ENCODE measurements at regions not wholly inside any gene's neighbourhood (a gene's known extent, or its start where the extent isn't known, plus 50 kb on each side); places are given as distances from the start of the nearest gene placed in this dataset.

DNA sequence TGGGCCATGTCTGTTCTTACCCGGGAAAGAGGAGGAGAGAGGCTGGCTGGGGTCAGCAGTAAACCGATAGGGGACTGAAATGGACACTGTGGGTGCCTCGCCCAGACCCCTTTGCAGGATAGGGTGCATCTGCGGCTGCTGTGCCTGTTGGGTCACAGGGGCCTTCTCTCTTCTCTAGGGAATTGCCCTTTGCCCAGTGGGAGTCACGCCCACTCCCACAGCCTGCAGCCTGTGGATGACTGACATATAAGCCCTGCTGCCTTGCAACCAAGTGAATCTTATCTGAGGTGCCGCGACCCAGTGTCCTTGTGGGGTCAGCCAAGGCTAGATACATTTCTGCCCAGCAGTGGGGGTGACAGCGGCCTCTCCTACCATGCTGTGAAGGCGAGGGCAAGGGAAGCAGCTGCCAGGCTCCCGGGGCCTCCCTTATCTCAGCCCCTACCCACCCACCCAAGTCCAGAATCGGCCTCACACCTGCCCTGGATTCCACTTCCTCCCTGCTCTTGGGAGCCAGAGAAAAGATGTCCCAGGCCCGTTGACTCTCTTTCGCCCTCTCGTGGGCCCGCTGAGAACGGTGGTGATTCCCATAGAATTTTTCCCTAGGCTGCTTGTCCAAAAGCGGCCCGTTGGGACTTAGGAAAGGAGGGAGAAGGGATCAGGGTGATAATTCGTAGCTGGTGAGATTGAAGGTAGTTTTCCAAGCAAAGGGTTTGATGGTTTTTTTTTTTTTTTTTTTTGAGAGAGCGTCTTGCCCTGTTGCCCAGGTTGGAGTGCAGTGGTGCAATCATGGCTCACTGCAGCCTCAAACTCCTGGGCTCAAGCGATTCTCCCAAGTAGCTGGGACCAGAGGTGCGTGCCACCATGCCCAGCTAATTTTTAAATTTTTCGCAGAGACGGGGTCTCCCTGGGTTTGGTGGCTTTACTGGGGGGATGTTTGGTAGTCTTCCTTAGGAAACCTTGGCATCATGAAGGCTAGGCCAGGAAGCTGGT, 56.8 kb upstream of the SMOX start (continued):
- TF ChIP-seq GABPB1 (CRISPR knock-in tag; IDR thresholded peaks at IDR 0.05) (peak; percentile 40; the same call in 1 of the 2 replicates), ZSCAN20 (CRISPR knock-in tag; IDR thresholded peaks at IDR 0.05; ENCODE audit: borderline replicate concordance) (no peak), ZNF383 (CRISPR knock-in tag; IDR thresholded peaks at IDR 0.05; ENCODE audit: borderline replicate concordance) (no peak), NFE2 (CRISPR knock-in tag; IDR thresholded peaks at IDR 0.05) (no peak), EP300 (IDR thresholded peaks at IDR 0.05; ENCODE audit: low read depth in 2 of 2, low read length in 2 of 2) (no peak), EP300 (CRISPR knock-in tag; IDR thresholded peaks at IDR 0.05; ENCODE audit: borderline replicate concordance) (no peak), NFIB (CRISPR knock-in tag; IDR thresholded peaks at IDR 0.05; ENCODE audit: borderline replicate concordance) (no peak), ZNF720 (CRISPR knock-in tag; IDR thresholded peaks at IDR 0.05) (no peak), ZNF576 (CRISPR knock-in tag; IDR thresholded peaks at IDR 0.05) (no peak), TBL1XR1 (IDR thresholded peaks at IDR 0.05; ENCODE audit: borderline replicate concordance, low read length, partially characterized antibody) (peak; percentile 50), TAF1 (CRISPR knock-in tag; IDR thresholded peaks at IDR 0.05) (no peak), DR1 (CRISPR knock-in tag; IDR thresholded peaks at IDR 0.05) (0 out of 2 replicates have a peak, but pooled peaks have one; percentile 25)
- TF ChIP-seq, protein P1, sequence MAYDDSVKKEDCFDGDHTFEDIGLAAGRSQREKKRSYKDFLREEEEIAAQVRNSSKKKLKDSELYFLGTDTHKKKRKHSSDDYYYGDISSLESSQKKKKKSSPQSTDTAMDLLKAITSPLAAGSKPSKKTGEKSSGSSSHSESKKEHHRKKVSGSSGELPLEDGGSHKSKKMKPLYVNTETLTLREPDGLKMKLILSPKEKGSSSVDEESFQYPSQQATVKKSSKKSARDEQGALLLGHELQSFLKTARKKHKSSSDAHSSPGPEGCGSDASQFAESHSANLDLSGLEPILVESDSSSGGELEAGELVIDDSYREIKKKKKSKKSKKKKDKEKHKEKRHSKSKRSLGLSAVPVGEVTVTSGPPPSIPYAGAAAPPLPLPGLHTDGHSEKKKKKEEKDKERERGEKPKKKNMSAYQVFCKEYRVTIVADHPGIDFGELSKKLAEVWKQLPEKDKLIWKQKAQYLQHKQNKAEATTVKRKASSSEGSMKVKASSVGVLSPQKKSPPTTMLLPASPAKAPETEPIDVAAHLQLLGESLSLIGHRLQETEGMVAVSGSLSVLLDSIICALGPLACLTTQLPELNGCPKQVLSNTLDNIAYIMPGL (CRISPR knock-in tag; IDR thresholded peaks at IDR 0.05; ENCODE audit: borderline replicate concordance in 1 of 2, low read depth in 1 of 2), result peak; percentile 54 to 59; a peak in 2 of 4 replicates
- TF ChIP-seq, protein P2, sequence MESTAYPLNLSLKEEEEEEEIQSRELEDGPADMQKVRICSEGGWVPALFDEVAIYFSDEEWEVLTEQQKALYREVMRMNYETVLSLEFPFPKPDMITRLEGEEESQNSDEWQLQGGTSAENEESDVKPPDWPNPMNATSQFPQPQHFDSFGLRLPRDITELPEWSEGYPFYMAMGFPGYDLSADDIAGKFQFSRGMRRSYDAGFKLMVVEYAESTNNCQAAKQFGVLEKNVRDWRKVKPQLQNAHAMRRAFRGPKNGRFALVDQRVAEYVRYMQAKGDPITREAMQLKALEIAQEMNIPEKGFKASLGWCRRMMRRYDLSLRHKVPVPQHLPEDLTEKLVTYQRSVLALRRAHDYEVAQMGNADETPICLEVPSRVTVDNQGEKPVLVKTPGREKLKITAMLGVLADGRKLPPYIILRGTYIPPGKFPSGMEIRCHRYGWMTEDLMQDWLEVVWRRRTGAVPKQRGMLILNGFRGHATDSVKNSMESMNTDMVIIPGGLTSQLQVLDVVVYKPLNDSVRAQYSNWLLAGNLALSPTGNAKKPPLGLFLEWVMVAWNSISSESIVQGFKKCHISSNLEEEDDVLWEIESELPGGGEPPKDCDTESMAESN (CRISPR knock-in tag; conservative IDR thresholded peaks at IDR 0.05), result 0 out of 2 replicates have a peak, but pooled peaks have one; percentile 56
- TF ChIP-seq, protein P3, sequence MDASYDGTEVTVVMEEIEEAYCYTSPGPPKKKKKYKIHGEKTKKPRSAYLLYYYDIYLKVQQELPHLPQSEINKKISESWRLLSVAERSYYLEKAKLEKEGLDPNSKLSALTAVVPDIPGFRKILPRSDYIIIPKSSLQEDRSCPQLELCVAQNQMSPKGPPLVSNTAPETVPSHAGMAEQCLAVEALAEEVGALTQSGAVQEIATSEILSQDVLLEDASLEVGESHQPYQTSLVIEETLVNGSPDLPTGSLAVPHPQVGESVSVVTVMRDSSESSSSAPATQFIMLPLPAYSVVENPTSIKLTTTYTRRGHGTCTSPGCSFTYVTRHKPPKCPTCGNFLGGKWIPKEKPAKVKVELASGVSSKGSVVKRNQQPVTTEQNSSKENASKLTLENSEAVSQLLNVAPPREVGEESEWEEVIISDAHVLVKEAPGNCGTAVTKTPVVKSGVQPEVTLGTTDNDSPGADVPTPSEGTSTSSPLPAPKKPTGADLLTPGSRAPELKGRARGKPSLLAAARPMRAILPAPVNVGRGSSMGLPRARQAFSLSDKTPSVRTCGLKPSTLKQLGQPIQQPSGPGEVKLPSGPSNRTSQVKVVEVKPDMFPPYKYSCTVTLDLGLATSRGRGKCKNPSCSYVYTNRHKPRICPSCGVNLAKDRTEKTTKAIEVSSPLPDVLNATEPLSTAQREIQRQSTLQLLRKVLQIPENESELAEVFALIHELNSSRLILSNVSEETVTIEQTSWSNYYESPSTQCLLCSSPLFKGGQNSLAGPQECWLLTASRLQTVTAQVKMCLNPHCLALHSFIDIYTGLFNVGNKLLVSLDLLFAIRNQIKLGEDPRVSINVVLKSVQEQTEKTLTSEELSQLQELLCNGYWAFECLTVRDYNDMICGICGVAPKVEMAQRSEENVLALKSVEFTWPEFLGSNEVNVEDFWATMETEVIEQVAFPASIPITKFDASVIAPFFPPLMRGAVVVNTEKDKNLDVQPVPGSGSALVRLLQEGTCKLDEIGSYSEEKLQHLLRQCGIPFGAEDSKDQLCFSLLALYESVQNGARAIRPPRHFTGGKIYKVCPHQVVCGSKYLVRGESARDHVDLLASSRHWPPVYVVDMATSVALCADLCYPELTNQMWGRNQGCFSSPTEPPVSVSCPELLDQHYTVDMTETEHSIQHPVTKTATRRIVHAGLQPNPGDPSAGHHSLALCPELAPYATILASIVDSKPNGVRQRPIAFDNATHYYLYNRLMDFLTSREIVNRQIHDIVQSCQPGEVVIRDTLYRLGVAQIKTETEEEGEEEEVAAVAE (CRISPR knock-in tag; IDR thresholded peaks at IDR 0.05; ENCODE audit: borderline replicate concordance), result no peak
- TF ChIP-seq, protein P4, sequence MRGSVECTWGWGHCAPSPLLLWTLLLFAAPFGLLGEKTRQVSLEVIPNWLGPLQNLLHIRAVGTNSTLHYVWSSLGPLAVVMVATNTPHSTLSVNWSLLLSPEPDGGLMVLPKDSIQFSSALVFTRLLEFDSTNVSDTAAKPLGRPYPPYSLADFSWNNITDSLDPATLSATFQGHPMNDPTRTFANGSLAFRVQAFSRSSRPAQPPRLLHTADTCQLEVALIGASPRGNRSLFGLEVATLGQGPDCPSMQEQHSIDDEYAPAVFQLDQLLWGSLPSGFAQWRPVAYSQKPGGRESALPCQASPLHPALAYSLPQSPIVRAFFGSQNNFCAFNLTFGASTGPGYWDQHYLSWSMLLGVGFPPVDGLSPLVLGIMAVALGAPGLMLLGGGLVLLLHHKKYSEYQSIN (CRISPR knock-in tag; IDR thresholded peaks at IDR 0.05; ENCODE audit: borderline replicate concordance), result no peak
